ENCODE measurements at regions not wholly inside any gene's neighbourhood (a gene's known extent, or its start where the extent isn't known, plus 50 kb on each side); places are given as distances from the start of the nearest gene placed in this dataset.

DNA sequence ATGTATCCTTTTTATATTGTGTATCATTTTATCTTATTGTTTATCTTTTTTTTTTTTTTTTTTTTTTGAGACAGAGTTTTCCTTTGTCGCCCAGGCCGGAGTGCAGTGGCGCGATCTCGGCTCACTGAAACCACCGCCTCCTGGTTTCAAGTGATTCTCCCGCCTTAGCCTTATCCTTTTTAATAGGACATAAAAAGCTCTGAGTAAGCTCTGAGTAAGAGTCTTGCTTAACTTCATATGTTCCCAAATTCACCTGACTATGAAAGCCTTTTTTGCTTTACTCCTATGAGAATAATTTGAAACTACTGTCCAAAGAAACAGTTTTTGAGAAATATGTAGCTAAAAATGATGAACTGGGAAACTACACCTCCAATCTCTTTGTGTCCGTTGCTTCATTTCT lies 525.5 kb downstream of the IRS1 start:
- no peak for DNase-seq (ENCODE audit: low spot score)

DNA sequence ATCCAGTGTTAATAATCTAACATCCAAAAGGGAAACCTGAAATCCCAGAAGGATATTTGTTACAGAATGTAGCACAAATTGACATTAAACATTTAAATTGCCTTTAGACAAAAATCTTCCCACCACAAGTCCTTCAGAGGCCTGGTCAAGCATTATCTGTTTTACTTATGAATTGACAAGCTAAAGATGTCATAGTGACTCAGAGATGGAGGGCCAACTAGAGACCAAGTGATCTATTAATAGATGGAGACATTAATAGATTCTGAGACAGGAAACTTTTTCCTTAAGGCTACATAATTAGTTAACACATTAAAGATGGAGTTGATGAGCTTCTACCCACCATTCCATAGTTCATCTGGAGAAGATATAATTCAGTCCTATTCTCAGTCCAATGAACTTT lies 526.2 kb downstream of the IRS1 start:
- DNase-seq (ENCODE audit: low spot score): no peak

DNA sequence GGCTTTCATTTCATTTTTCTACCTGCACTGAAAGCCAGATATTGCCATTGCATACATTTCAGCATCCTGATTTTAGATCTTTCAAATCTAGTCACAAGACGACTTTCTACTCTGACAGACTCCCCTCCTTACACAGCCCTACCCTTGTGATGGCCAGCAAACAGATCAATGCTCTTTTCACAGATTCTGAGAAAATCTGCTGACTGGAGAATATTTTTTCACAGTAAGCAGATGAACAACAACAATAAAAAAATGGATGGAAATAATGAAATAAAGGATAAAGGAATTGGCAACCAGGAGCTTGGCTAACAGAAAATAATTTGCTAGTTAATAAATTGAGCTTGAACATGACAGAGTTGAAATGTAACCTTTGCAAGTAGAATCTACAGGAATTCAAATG lies 527.2 kb downstream of the IRS1 start:
- no peak for DNase-seq (ENCODE audit: low spot score)

DNA sequence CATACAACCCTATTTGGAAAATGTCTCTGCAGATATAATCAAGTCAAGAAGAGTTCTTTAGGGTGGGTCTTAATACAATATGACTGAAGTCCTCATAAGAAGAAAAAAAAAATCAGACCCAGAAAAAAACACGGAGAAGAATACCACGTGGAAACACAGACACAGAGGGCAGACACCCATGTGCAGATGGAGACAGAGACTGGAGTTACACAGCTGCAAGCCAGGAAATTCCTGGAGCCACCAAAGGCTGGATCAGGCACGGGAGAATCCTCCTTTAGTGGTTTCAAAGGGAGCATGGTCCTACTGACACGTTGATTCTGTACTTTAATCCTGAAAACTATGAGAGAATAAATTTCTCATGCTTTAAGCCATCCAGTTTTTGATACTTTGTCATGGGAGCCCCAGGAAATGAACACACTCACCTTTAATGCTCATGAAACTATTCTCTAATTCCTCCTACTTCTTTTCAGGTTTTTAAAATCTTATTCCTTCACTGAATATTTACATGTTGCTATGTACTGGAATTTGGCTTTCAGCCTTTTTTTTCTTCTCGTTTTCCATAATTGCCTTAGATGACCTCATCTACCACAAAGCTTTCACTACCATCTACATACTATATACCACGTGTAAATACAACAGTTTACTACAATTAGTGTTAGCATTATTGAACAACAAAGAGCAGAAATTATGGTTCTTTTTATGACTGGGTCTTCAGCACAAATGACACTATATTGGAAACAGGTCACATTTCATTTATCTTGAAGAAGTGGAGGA lies 529.1 kb downstream of the IRS1 start:
- DNase-seq (ENCODE audit: low spot score): no peak

DNA sequence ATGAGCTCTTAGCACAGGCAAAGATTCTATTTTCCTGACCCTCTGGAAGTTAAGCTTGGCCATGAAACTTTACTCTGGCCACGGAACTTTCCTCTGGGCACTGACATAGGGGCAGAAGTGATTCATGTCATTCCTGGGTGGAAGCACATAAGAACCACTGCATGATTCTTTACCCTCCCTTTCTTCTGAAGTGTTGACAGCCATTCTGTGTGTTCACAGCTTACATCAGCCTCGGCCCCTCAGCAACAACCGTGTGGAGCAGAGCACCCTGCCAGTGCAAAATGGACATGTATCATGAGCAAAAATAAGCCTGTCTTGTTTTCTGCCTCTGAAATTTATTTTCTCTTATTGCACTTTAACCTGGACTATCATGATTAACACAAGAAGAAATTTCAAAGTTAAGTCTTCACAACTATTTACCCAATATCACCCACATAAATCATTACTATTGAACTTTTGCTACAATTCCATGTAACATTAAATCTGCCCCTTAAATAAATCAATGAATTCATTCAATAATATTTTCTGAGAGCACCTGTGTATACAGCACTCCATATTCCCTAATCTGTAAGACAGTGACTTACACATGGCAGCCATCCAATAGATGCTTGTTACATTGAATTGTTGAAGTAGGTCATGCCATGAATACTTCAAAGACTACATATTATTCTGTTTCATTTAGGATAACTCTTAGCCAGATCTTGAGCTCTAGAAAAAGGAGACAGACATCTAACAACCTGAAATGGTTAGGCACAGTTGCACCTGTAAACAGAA lies 531.9 kb downstream of the IRS1 start:
- DNase-seq (ENCODE audit: low spot score): no peak

DNA sequence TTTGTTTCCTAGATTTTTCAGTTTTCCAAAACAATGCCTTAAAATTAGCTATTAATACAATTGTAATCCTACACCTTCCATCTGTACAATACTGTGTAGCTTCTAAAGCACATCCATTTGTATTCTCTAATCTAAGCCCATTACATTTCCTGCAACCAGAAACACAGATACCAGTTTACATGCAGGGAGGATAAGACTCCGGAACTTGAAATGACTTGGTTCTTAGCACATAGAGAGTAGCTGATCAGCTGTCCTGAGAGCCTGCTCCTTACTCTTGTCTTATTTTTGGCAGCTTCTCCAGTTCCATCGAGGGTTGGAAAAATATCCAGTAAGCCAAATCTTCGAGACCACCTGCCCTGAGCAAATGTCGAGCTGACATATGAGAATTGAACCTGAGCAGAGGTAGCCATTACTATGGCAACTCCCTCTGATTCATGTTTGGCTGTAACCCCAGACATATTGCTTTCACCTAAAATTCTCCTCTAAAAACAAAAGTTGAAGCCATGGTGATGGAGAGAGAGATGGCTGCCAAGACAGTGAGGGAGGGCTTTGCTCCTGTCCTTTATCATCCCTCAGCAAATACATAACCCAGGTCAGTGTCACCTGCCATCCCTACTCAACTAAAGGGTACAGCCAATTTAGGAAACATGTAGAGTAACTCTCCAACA lies 542.8 kb downstream of the IRS1 start:
- DNase-seq (ENCODE audit: low spot score): no peak

DNA sequence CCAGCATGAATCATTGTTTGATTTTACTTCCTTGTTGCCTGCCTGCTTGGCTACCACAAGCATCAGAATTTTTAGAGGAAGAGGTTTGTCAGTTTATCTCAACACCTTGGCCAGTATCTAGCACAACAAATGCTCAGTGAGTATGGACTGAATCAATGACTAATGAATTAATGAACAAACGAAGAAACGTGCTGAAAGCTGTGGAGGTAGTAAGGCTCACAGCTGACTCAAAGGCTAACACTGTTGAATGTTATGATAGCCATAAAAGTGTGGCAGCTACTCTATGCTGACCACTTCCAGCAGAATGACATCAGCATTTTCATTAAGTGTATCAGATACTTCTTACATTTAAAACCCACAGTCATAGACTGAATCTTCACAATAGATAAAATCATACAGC lies 543.4 kb downstream of the IRS1 start:
- DNase-seq (ENCODE audit: low spot score): no peak

DNA sequence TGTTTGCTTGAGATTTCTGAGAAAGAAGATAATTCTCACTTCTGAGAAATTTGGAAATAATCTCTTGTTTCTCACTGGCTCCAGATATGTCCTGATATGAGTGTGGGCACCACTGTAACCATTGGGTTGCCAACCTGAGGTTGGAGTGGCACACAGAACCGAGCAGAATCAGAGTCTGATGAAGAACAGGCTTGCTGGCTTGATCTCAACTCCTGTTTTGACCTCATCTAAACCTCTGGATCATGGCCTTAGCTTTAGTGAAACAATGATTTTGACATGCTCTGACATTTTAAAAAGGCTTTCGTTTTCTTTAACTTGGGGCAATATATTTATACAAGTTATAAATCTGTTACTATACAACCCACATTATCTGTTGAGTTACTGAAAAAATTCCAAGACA lies 548.0 kb downstream of the IRS1 start:
- no peak for DNase-seq (ENCODE audit: low spot score)

DNA sequence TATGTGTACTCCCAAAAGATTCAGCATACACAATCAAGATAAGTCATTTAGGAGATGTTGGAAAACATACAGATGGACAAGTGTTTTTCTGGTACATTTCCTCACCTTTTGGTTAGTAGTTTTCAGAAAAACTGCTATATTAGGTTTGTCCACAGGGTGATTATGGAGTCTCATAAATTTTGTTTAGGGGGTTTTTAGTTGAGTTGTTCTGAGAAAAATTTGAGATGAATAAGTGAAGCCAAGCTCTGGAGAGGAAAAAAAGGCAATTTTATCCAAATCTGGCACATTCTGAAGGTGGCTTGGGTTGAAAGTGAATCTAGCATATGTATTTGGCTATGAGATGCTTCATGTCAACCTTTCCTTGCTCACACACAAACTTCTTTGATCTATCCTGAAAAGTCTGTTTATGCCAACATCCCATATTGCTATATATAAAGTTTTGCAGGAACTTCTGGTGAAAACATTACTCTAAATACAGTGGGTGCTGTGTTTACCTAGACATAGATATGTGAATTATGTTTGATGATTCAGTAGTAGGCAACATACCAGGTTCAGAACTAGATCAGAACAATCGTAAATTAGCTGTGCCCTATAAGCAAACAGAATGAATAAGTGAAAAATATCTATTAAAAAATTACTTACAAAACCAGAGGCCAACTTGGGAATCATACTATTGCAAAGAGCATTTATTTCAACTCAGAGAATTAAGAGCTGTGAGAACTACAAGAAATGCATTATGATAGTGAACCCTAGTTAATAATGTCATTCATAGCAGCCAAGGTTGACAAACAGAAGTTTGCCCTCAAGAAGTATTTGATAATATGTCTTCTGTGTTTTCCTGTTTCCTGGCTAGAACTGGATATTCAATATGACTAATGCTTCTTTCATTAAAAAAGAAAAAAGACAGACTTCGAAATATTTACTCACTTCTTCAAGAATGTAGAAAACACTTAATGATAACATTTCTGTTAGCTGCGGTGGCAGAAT lies 552.0 kb downstream of the IRS1 start:
- DNase-seq (ENCODE audit: low spot score): no peak

DNA sequence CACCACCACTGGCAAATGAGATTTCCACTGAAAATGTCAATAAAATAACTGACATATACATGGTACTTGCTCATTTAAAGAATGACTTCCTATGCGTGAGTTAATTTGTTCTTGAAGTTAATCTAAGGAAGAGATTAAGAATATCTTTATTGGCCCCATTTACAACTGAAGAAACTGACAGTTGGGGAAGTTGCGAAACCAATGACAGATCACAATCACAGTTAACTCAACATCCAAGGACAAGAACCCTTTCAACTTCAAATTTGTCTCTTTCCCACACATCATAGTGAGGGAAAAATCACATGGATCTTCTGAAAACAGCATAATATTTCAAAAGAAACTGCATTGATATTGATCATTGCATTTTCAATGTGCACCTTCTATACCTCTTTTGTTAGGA lies 565.4 kb downstream of the IRS1 start:
- DNase-seq (ENCODE audit: low spot score): no peak

DNA sequence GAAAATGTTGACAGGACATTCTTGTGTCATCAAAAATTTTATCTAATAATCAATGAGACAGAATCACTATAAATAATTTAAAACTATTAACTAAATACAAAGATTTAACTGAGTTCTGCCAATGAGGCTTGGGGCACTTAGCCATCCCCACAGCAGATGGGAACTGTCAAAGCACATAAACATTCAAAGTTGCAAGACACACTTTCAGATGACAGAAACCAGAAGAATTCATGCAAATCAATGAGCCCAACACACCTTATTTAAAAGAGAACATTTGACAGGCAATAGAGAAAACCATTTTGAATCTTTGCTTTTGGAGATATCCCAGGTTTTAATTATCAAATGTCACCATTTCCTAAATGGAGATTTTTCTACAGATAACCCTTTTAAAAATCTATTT lies 566.2 kb downstream of the IRS1 start:
- DNase-seq (ENCODE audit: low spot score): no peak

DNA sequence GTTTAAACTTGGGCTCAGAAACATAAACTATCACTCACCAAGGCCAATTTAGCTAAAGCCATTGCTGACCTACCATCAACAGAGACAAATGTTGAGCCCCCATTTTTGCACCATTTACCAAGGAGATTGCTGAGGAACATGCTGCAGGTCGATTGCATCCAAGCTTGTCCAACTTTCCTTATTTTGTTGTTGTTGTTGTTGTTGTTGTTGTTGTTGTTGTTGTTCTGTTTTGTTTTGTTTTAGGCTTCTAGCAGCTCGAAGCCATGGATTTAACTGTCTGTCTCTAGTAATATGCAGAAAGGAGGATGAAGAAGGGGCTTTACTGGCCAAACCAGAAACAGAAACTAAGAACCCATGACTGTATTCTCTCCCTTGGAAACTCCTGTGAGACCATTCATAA lies 571.5 kb downstream of the IRS1 start:
- DNase-seq (ENCODE audit: low spot score): no peak

DNA sequence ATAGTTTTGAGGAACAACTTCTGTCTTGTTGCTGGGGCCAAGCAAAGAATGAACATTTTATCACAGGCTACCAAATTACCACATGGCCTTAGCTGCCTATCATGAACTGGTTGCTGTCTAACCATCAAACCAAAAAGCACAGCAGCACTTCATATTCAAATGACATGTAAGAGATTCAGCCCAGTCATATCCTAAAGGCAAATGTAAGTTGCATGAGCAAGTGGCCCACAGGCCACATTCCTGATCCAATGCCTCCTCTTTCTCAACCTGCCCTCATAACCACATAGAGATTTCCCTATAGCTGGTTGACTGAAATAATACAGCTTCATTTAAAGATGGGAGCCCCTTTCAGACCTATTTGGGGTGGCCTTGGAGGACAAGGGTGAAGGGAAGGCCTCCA lies 572.3 kb downstream of the IRS1 start:
- no peak for DNase-seq (ENCODE audit: low spot score)

DNA sequence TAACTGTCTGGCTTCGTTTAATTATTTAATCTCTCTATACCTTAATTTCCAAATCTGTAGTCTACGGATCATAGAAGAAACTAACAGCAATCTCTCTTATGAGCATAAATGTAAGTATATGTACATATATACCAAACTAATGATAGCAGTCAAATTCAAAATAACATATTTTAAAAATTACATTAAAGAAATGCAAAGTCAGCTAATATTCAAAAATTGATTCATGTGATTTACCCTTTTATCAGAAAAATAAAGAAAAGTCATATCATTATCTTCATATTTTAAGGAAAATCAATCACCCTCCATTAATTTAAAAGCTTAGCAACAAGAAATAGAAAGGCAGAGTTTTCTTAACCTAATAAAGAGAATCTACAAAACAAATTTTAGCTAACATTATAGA lies 575.9 kb downstream of the IRS1 start:
- no peak for DNase-seq (ENCODE audit: low spot score)

DNA sequence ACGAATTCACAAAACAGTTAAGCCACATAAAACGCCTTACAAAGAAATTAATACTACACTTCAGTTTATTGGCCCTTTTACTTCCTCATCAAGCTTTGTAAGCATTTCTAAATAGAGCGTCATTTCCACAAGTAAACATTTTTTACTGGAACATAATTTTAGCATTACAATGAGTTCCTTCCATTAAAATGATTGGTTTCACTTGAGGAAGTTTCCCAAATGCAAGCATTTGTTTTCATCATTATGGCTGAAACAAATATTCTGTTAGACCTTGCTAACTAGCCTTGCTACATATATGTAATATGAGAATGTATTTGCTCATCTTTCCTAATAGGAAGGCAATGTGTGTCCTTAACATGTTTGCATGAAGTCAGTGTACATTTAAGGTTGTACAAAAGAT lies 579.1 kb downstream of the IRS1 start:
- no peak for DNase-seq (ENCODE audit: low spot score)

DNA sequence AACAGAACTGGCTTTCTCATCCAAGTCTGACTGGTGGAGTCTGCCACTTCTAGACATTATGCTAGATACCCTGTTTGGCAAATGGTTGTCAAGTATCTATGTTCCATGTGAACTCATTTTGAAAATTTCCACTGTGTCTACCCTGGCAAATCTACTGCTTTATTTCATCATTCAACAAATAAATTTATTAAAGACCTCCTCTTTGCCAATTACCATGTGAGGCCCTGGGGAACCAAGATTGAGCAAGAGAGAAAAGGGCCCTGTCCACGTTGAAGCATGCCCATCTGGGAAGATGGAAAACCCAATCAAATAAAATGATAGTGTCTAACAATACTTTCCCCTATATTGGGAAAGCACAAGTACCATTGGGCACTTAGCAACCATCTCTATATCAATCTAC lies 582.4 kb downstream of the IRS1 start:
- DNase-seq (ENCODE audit: low spot score): no peak

DNA sequence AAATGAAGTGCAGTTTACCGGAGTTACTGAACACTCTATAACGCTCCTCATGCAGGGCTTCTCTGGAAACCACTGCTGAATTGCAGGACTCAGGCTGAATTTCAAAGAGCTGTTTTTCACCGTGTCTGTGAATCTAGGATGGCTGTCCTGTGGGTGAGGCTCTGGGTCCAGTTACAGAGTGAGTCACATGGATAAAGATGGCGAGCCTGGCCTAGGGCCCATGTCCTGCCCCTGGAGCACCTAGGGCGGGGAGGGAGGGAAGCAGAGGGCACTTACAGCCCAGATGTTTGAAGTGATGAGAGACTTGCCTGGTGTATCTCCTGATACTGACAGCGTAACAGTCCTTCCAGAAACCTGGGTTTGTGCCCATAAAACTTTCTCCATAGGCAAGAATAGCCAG lies 583.0 kb downstream of the IRS1 start:
- no peak for DNase-seq (ENCODE audit: low spot score)

DNA sequence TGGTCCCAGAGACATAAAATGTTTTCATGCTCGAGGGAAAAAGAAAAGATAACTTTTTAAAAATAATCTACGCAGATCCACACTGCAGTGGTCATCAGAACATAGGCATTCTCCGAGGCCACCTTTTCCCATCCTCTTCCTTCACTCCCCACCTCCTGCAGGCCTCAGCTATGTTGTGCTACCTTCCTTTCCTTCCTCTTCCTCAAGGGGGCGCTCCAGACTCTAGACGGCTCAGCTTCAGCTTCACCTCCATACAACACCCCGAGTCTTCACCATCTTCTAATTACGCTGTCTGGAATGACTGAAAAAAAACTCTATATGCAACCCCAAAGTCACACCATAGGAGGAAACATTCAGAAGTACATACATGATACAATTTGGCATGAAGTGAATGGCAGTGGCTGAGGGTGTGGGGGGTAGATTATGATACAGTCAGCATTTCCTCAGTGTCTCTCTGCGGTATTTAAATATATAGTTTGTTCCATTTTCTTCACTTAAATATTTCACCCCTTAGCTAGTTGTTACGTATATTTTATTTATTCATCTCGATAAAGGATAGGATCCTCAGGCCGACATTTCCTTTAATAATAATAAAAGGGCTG lies 583.6 kb downstream of the IRS1 start:
- peak; percentile 16 for DNase-seq (ENCODE audit: low spot score)

DNA sequence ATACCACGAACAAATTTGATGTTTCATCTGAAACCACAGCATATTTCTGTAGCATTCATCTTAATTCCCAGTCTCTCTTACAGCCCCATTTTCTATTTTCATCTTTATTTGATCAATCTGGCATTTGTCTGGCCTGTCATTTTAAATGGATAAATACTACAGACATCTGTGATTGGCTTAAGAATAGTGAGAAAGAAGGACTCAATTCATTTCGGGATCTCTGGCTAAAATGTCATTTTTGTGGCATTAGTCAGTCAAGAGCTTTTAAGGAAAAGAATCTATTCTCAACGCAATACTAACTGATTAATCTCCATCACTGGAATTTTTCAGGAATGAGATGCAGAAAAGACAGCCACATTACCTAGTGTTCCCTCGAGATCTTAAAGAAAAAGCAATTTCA lies 585.9 kb downstream of the IRS1 start:
- no peak for DNase-seq (ENCODE audit: low spot score)

DNA sequence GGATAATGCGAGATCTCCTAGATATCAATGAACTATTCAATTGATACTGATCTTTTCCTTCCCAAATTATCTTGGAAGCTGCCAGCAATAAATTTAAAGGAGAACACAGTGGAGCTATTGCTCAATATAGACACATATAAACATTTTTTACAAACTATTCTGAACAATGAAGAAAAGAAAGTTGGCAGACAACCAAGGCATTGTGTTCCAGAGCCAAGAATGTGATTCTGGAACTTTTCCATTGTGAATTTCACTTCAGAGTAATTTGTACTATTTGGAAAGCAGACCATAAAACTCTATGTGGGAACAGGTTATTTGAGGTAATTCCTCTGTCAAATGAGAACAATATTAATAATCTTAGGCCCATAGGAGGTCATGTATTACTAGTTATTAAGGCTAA lies 588.2 kb downstream of the IRS1 start:
- no peak for DNase-seq (ENCODE audit: low spot score)

DNA sequence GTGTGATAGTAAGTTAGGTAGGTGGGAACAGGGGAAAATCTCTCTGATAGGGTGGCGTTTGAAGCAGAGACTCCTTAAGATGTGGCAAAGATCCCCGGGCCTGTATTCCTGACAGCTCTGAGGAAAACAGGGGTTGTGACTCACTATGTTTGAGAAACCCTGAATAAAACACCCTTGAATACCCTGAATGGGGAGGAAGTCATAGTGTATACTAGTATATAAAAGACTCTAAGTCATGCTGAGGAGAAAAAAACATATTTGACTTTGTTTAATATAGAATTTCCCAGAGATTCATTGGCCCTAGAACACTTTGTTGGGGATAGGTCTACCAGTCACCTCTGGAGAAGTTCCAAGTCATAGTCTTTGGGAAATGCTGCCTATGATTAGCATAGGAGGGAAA lies 590.9 kb downstream of the IRS1 start:
- no peak for DNase-seq (ENCODE audit: low spot score)

DNA sequence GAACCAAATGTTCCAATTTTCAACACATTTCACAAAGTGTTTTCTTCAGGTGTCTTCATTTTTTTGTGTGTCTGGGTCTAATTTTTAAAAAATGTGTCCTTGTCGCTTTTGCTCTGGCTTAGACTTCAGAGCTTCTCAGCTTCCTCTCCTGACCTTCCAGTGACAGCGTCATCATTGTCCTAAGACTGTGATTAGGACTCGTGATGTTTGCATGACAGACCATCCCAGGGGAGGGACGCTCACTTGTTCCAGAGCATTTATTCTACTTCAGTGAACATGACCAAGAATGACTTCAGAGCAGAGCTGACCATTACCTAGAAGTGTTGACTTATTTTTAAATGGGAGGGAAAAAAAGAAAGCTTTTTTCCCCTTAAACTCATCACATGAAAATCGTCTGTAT lies 591.9 kb downstream of the IRS1 start:
- no peak for DNase-seq (ENCODE audit: low spot score)

All from kidney capillary endothelial cell (primary cell).